ENCODE measurements at regions not wholly inside any gene's neighbourhood (a gene's known extent, or its start where the extent isn't known, plus 50 kb on each side); places are given as distances from the start of the nearest gene placed in this dataset.

GRCh38 chrX:124665621-124666400 is 319.4 kb downstream of the SH2D1A start:
- no peaks in the 10 kb centered on the region for H4K20me1 ChIP-seq (ENCODE audit: insufficient read depth, low read depth, low read length)
- H3K27me3 ChIP-seq (ENCODE audit: low read length), result no peaks in the 10 kb centered on the region

GRCh38 chrX:124679199-124679598 is 332.8 kb downstream of the SH2D1A start:
- H3K9me3 ChIP-seq (ENCODE audit: low read length), result peaks cover 3% of the 10 kb centered on the region; the same call in 1 of the 2 replicates
- H3K36me3 ChIP-seq (ENCODE audit: insufficient read depth, low read length), result no peaks in the 10 kb centered on the region
- no peak overlapping the region for H3K4me2 ChIP-seq (ENCODE audit: low read depth, low read length, poor library complexity, severe bottlenecking)
- H3K27ac ChIP-seq (ENCODE audit: low read length), result no peak overlapping the region
- no peaks in the 10 kb centered on the region for H3K9me2 ChIP-seq (replicated peaks; ENCODE audit: insufficient read depth, low read length)
- H3K4me1 ChIP-seq (ENCODE audit: low read length), result no peaks in the 10 kb centered on the region
- H4K20me1 ChIP-seq (ENCODE audit: insufficient read depth, low read depth, low read length), result no peaks in the 10 kb centered on the region
- no peak overlapping the region for H3K9ac ChIP-seq (ENCODE audit: low read length)
- no peak for DNase-seq
- H3K27me3 ChIP-seq (ENCODE audit: low read length), result no peaks in the 10 kb centered on the region
- no peaks in the 10 kb centered on the region for H3K79me2 ChIP-seq (ENCODE audit: low read length)
- H2AFZ ChIP-seq (ENCODE audit: low read length), result no peak overlapping the region
- H3K4me3 ChIP-seq (ENCODE audit: low read length), result no peak overlapping the region

More at GRCh38 chrX:124665621-124666400, 319.4 kb downstream of the SH2D1A start:
- Histone ChIP-seq H3K9me2 (replicated peaks; ENCODE audit: insufficient read depth, low read length) (no peaks in the 10 kb centered on the region), H3K4me1 (ENCODE audit: low read length) (no peaks in the 10 kb centered on the region), H3K4me2 (ENCODE audit: low read depth, low read length, poor library complexity, severe bottlenecking) (no peak overlapping the region), H3K9ac (ENCODE audit: low read length) (no peak overlapping the region), H3K4me3 (ENCODE audit: low read length) (no peak overlapping the region), H3K9me3 (ENCODE audit: low read length) (no peaks in the 10 kb centered on the region), H3K79me2 (ENCODE audit: low read length) (no peaks in the 10 kb centered on the region), H2AFZ (ENCODE audit: low read length) (no peak overlapping the region), H3K36me3 (ENCODE audit: insufficient read depth, low read length) (no peaks in the 10 kb centered on the region), H3K27ac (ENCODE audit: low read length) (no peak overlapping the region)
- DNase-seq, result no peak

GRCh38 chrX:124680287-124680686 is 333.9 kb downstream of the SH2D1A start:
- no peak overlapping the region for H3K27ac ChIP-seq (ENCODE audit: low read length)
- H3K27me3 ChIP-seq (ENCODE audit: low read length), result no peaks in the 10 kb centered on the region
- H3K4me1 ChIP-seq (ENCODE audit: low read length), result no peaks in the 10 kb centered on the region
- no peaks in the 10 kb centered on the region for H3K79me2 ChIP-seq (ENCODE audit: low read length)
- no peak overlapping the region for H3K4me3 ChIP-seq (ENCODE audit: low read length)
- H4K20me1 ChIP-seq (ENCODE audit: insufficient read depth, low read depth, low read length), result no peaks in the 10 kb centered on the region
- H3K9me2 ChIP-seq (replicated peaks; ENCODE audit: insufficient read depth, low read length), result no peaks in the 10 kb centered on the region
- peaks cover 9% of the 10 kb centered on the region; the same call in 1 of the 2 replicates for H3K9me3 ChIP-seq (ENCODE audit: low read length)
- no peak for DNase-seq
- no peak overlapping the region for H3K9ac ChIP-seq (ENCODE audit: low read length)
- H3K36me3 ChIP-seq (ENCODE audit: insufficient read depth, low read length), result no peaks in the 10 kb centered on the region
- no peak overlapping the region for H3K4me2 ChIP-seq (ENCODE audit: low read depth, low read length, poor library complexity, severe bottlenecking)
- no peak overlapping the region for H2AFZ ChIP-seq (ENCODE audit: low read length)

- Histone ChIP-seq H3K9ac (ENCODE audit: low read length) (no peak overlapping the region), H2AFZ (ENCODE audit: low read length) (no peak overlapping the region), H3K36me3 (ENCODE audit: insufficient read depth, low read length) (no peaks in the 10 kb centered on the region), H3K79me2 (ENCODE audit: low read length) (no peaks in the 10 kb centered on the region), H3K27ac (ENCODE audit: low read length) (no peak overlapping the region), H3K9me2 (replicated peaks; ENCODE audit: insufficient read depth, low read length) (no peaks in the 10 kb centered on the region), H3K27me3 (ENCODE audit: low read length) (no peaks in the 10 kb centered on the region), H4K20me1 (ENCODE audit: insufficient read depth, low read depth, low read length) (no peaks in the 10 kb centered on the region), H3K4me1 (ENCODE audit: low read length) (no peaks in the 10 kb centered on the region), H3K4me2 (ENCODE audit: low read depth, low read length, poor library complexity, severe bottlenecking) (no peak overlapping the region), H3K9me3 (ENCODE audit: low read length) (no peaks in the 10 kb centered on the region), H3K4me3 (ENCODE audit: low read length) (no peak overlapping the region)
- no peak for DNase-seq
These were observed 344.1 kb downstream of the SH2D1A start for GRCh38 chrX:124690495-124690894.

GRCh38 chrX:124699876-124700275 is 353.5 kb downstream of the SH2D1A start:
- Histone ChIP-seq H3K36me3 (ENCODE audit: insufficient read depth, low read length) (no peaks in the 10 kb centered on the region), H2AFZ (ENCODE audit: low read length) (no peak overlapping the region), H3K27ac (ENCODE audit: low read length) (no peak overlapping the region), H3K4me1 (ENCODE audit: low read length) (no peaks in the 10 kb centered on the region), H3K27me3 (ENCODE audit: low read length) (no peaks in the 10 kb centered on the region), H3K4me3 (ENCODE audit: low read length) (no peak overlapping the region), H3K4me2 (ENCODE audit: low read depth, low read length, poor library complexity, severe bottlenecking) (no peak overlapping the region), H4K20me1 (ENCODE audit: insufficient read depth, low read depth, low read length) (no peaks in the 10 kb centered on the region), H3K9ac (ENCODE audit: low read length) (no peak overlapping the region), H3K9me2 (replicated peaks; ENCODE audit: insufficient read depth, low read length) (no peaks in the 10 kb centered on the region), H3K79me2 (ENCODE audit: low read length) (no peaks in the 10 kb centered on the region), H3K9me3 (ENCODE audit: low read length) (no peaks in the 10 kb centered on the region)
- DNase-seq, result no peak

- Histone ChIP-seq H3K9me2 (replicated peaks; ENCODE audit: insufficient read depth, low read length) (no peaks in the 10 kb centered on the region), H3K79me2 (ENCODE audit: low read length) (no peaks in the 10 kb centered on the region), H3K4me2 (ENCODE audit: low read depth, low read length, poor library complexity, severe bottlenecking) (no peak overlapping the region), H3K27ac (ENCODE audit: low read length) (no peak overlapping the region), H3K27me3 (ENCODE audit: low read length) (no peaks in the 10 kb centered on the region), H3K4me3 (ENCODE audit: low read length) (no peak overlapping the region), H3K9ac (ENCODE audit: low read length) (no peak overlapping the region), H2AFZ (ENCODE audit: low read length) (no peak overlapping the region), H3K36me3 (ENCODE audit: insufficient read depth, low read length) (no peaks in the 10 kb centered on the region), H4K20me1 (ENCODE audit: insufficient read depth, low read depth, low read length) (no peaks in the 10 kb centered on the region), H3K4me1 (ENCODE audit: low read length) (no peaks in the 10 kb centered on the region), H3K9me3 (ENCODE audit: low read length) (no peaks in the 10 kb centered on the region; the same call in 1 of the 2 replicates)
- no peak for DNase-seq
These were observed 371.2 kb downstream of the SH2D1A start for GRCh38 chrX:124717537-124717936.

- H3K4me3 ChIP-seq (ENCODE audit: low read length), result no peak overlapping the region
- no peak overlapping the region for H2AFZ ChIP-seq (ENCODE audit: low read length)
- H3K27me3 ChIP-seq (ENCODE audit: low read length), result no peaks in the 10 kb centered on the region
- H4K20me1 ChIP-seq (ENCODE audit: insufficient read depth, low read depth, low read length), result no peaks in the 10 kb centered on the region
- H3K27ac ChIP-seq (ENCODE audit: low read length), result no peak overlapping the region
- H3K9me3 ChIP-seq (ENCODE audit: low read length), result no peaks in the 10 kb centered on the region; the same call in 1 of the 2 replicates
- H3K9ac ChIP-seq (ENCODE audit: low read length), result no peak overlapping the region
- DNase-seq, result no peak
- no peaks in the 10 kb centered on the region for H3K36me3 ChIP-seq (ENCODE audit: insufficient read depth, low read length)
- H3K79me2 ChIP-seq (ENCODE audit: low read length), result no peaks in the 10 kb centered on the region
- no peak overlapping the region for H3K4me2 ChIP-seq (ENCODE audit: low read depth, low read length, poor library complexity, severe bottlenecking)
- H3K9me2 ChIP-seq (replicated peaks; ENCODE audit: insufficient read depth, low read length), result no peaks in the 10 kb centered on the region
- no peaks in the 10 kb centered on the region for H3K4me1 ChIP-seq (ENCODE audit: low read length)
These were observed 372.7 kb downstream of the SH2D1A start for GRCh38 chrX:124719060-124719459.

- Histone ChIP-seq H2AFZ (ENCODE audit: low read length) (no peak overlapping the region), H3K4me3 (ENCODE audit: low read length) (no peak overlapping the region), H3K4me1 (ENCODE audit: low read length) (no peaks in the 10 kb centered on the region), H3K4me2 (ENCODE audit: low read depth, low read length, poor library complexity, severe bottlenecking) (no peak overlapping the region), H3K9me3 (ENCODE audit: low read length) (no peaks in the 10 kb centered on the region; the same call in 1 of the 2 replicates), H3K9ac (ENCODE audit: low read length) (no peak overlapping the region), H3K36me3 (ENCODE audit: insufficient read depth, low read length) (no peaks in the 10 kb centered on the region), H3K79me2 (ENCODE audit: low read length) (no peaks in the 10 kb centered on the region), H3K27ac (ENCODE audit: low read length) (no peak overlapping the region), H3K9me2 (replicated peaks; ENCODE audit: insufficient read depth, low read length) (no peaks in the 10 kb centered on the region), H4K20me1 (ENCODE audit: insufficient read depth, low read depth, low read length) (no peaks in the 10 kb centered on the region), H3K27me3 (ENCODE audit: low read length) (no peaks in the 10 kb centered on the region)
- DNase-seq, result no peak
These were observed 374.2 kb downstream of the SH2D1A start for GRCh38 chrX:124720532-124720931.
